K562 (cell line): ENCODE measurements at regions not wholly inside any gene's neighbourhood (a gene's known extent, or its start where the extent isn't known, plus 50 kb on each side); places are given as distances from the start of the nearest gene placed in this dataset.

Experiments
- BACH1 ChIP-seq: fragments of 200-800 bp; sonication (Bioruptor generic); IDR thresholded peaks from 2 replicates; pipeline ENCODE4 v1.6.1; 2016; ENCODE audit warnings: missing genetic modification characterization, missing compliant biosample characterization
- CHAMP1 ChIP-seq: fragments of 450-650 bp; IDR thresholded peaks from 2 replicates; pipeline ENCODE4 v1.6.1; 2016; ENCODE audit warnings: mild to moderate bottlenecking
- COPS2 ChIP-seq: fragments of 450-650 bp; conservative IDR thresholded peaks from 2 replicates; pipeline ENCODE4 v1.6.1; 2016; ENCODE audit warnings: mild to moderate bottlenecking, moderate library complexity
- GABPB2 ChIP-seq: fragments of 250-450 bp; sonication (Bioruptor Pico); conservative IDR thresholded peaks from 2 replicates; pipeline ENCODE4 v1.5.1; 2021; ENCODE audit warnings: mild to moderate bottlenecking
- HNRNPK ChIP-seq: fragments of 200-400 bp; formaldehyde crosslinking; IDR thresholded peaks from one replicate; pipeline ENCODE4 v1.6.1; 2018; ENCODE audit warnings: mild to moderate bottlenecking, low read depth, low read length; ENCODE audit not compliant: poor library complexity, severe bottlenecking
- KDM4B ChIP-seq, 2 experiments: fragments of 450-650 bp in 1 of 2; sonication (generic) in 1 of 2; IDR thresholded peaks; 2 replicates each; pipeline ENCODE4 v1.6.1; 2016 to 2017; ENCODE audit warnings: borderline replicate concordance in 2 of 2, antibody characterized with exemption in 1 of 2, low read depth in 1 of 2, mild to moderate bottlenecking in 1 of 2
- POLR2AphosphoS5 ChIP-seq: IDR thresholded peaks from 2 replicates; pipeline ENCODE4 v1.6.1; 2011; ENCODE audit warnings: mild to moderate bottlenecking, low read depth, low read length, moderate library complexity; ENCODE audit not compliant: control insufficient read depth, insufficient read depth
- PREB ChIP-seq: sonication (generic); formaldehyde crosslinking; IDR thresholded peaks from 2 replicates; pipeline ENCODE4 v1.8.1; 2023; ENCODE audit warnings: mild to moderate bottlenecking, missing genetic modification reagents
- SIN3A ChIP-seq, 2 experiments: fragments of 150-350 bp in 1 of 2; IDR thresholded peaks; 2 replicates each; pipeline ENCODE4 v1.6.1; 2011 to 2016; ENCODE audit warnings: borderline replicate concordance in 2 of 2, low read depth in 2 of 2, low read length in 2 of 2, mild to moderate bottlenecking in 2 of 2, moderate library complexity in 2 of 2; ENCODE audit not compliant: control insufficient read depth in 1 of 2
- ZNF274 ChIP-seq: IDR thresholded peaks from 2 replicates; pipeline ENCODE4 v1.6.1; 2011; ENCODE audit warnings: low read depth, mild to moderate bottlenecking, low read length, moderate library complexity, borderline replicate concordance
- ZNF316 ChIP-seq: fragments of 450-650 bp; IDR thresholded peaks from 2 replicates; pipeline ENCODE4 v1.6.1; 2016
- ZNF75A ChIP-seq: fragments of 450-650 bp; formaldehyde crosslinking; IDR thresholded peaks from 2 replicates; pipeline ENCODE4 v1.4.0; 2020; ENCODE audit warnings: mild to moderate bottlenecking
- ZNF780A ChIP-seq: fragments of 250-450 bp; sonication (Bioruptor Pico); IDR thresholded peaks from 2 replicates; pipeline ENCODE4 v1.5.0; 2021; ENCODE audit warnings: mild to moderate bottlenecking

- no peak for TF ChIP-seq CHAMP1
- no peak for TF ChIP-seq KDM4B (IDR thresholded peaks at IDR 0.05; ENCODE audit: borderline replicate concordance in 2 of 2, low read depth in 1 of 2)
- TF ChIP-seq BACH1 (tag): peak; percentile 45; the same call in 1 of the 2 replicates
- no peak for TF ChIP-seq ZNF274
- TF ChIP-seq COPS2: no peak
- no peak for TF ChIP-seq SIN3A (IDR thresholded peaks at IDR 0.05; ENCODE audit: borderline replicate concordance in 2 of 2, control insufficient read depth in 1 of 2, low read depth in 2 of 2, low read length in 2 of 2)
- peak; percentile 95 for TF ChIP-seq ZNF316
- TF ChIP-seq POLR2AphosphoS5: no peak
- TF ChIP-seq GABPB2: no peak
- TF ChIP-seq ZNF780A (CRISPR knock-in tag): no peak
- TF ChIP-seq ZNF75A: no peak
- no peak for TF ChIP-seq PREB (CRISPR knock-in tag)
- TF ChIP-seq HNRNPK: no peak
These were observed 85.9 kb upstream of the LEP start (continued) for GRCh38 chr7:128155100-128155740.
